HG02759 (cell line): ENCODE measurements at regions not wholly inside any gene's neighbourhood (a gene's known extent, or its start where the extent isn't known, plus 50 kb on each side); places are given as distances from the start of the nearest gene placed in this dataset.
A peak's percentile ranks its signal among the peaks of the same experiment; 100 is the strongest.

Experiments used
- ATAC-seq: cut with Tn5 transposase; IDR thresholded peaks from one replicate; pipeline ENCODE4 v1.9.1; 2021; ENCODE audit warnings: mild to moderate bottlenecking, moderate library complexity; ENCODE audit not compliant: unreplicated experiment

- ATAC-seq = no peak
These were observed 326.0 kb upstream of the MGAT5 start for GRCh38 chr2:133927894-133928293.

GRCh38 chr2:133936096-133936495 lies 317.8 kb upstream of the MGAT5 start:
- no peak for ATAC-seq

- no peak for ATAC-seq
These were observed 317.3 kb upstream of the MGAT5 start for GRCh38 chr2:133936601-133937000.

- ATAC-seq = no peak
These were observed 316.2 kb upstream of the MGAT5 start for GRCh38 chr2:133937669-133938068.

- no peak for ATAC-seq
These were observed 313.7 kb upstream of the MGAT5 start for GRCh38 chr2:133940134-133940533.

- no peak for ATAC-seq
These were observed 312.2 kb upstream of the MGAT5 start for GRCh38 chr2:133941666-133942065.

GRCh38 chr2:133942398-133942797 lies 311.5 kb upstream of the MGAT5 start:
- no peak for ATAC-seq

- no peak for ATAC-seq
These were observed 310.8 kb upstream of the MGAT5 start for GRCh38 chr2:133943108-133943507.

- no peak for ATAC-seq
These were observed 308.8 kb upstream of the MGAT5 start for GRCh38 chr2:133945089-133945488.

GRCh38 chr2:133947057-133947456 lies 306.8 kb upstream of the MGAT5 start:
- no peak for ATAC-seq

GRCh38 chr2:133948610-133949290 lies 305.1 kb upstream of the MGAT5 start:
- ATAC-seq = no peak

GRCh38 chr2:133949595-133949994 lies 304.3 kb upstream of the MGAT5 start:
- ATAC-seq = no peak

- ATAC-seq = no peak
These were observed 302.7 kb upstream of the MGAT5 start for GRCh38 chr2:133951209-133951608.

- peak; percentile 42 for ATAC-seq
These were observed 301.5 kb upstream of the MGAT5 start for GRCh38 chr2:133952420-133952819.

- no peak for ATAC-seq
These were observed 301.0 kb upstream of the MGAT5 start for GRCh38 chr2:133952896-133953295.

- peak; percentile 74 for ATAC-seq
These were observed 300.3 kb upstream of the MGAT5 start for GRCh38 chr2:133953524-133953923.

GRCh38 chr2:133954636-133955035 lies 299.2 kb upstream of the MGAT5 start:
- ATAC-seq = no peak

GRCh38 chr2:133955169-133955568 lies 298.7 kb upstream of the MGAT5 start:
- no peak for ATAC-seq

- ATAC-seq = no peak
These were observed 297.4 kb upstream of the MGAT5 start for GRCh38 chr2:133956434-133956935.

- ATAC-seq = no peak
These were observed 296.0 kb upstream of the MGAT5 start for GRCh38 chr2:133957724-133958480.

- no peak for ATAC-seq
These were observed 294.8 kb upstream of the MGAT5 start for GRCh38 chr2:133959066-133959465.

- ATAC-seq = no peak
These were observed 287.1 kb upstream of the MGAT5 start for GRCh38 chr2:133966720-133967304.
